Retinal pigment epithelial cell (primary cell): ENCODE measurements at regions not wholly inside any gene's neighbourhood (a gene's known extent, or its start where the extent isn't known, plus 50 kb on each side); places are given as distances from the start of the nearest gene placed in this dataset.

ENCODE experiments used
- DNase-seq: peaks from one replicate; pipeline ENCODE4 v3.0.0-alpha.2; 2010; ENCODE audit warnings: low read depth
- H3K4me3 ChIP-seq: 2 replicates; pipeline ENCODE4 v1.5.1; 2011; ENCODE audit warnings: mild to moderate bottlenecking, low read length, control low read depth, moderate library complexity
- CTCF ChIP-seq: conservative IDR thresholded peaks from 2 replicates; pipeline ENCODE4 v1.5.1; 2011; ENCODE audit warnings: low read depth, low read length, control low read depth, inconsistent platforms

- no peak overlapping the region for H3K4me3 ChIP-seq
- no peak for TF ChIP-seq CTCF
- DNase-seq: no peak
Measured at GRCh38 chr6:156602066-156602385, 175.2 kb upstream of the ARID1B start.

GRCh38 chr6:156601152-156602065 lies 175.8 kb upstream of the ARID1B start:
- no peak for DNase-seq
- TF ChIP-seq CTCF: no peak

GRCh38 chr6:156600678-156601077 lies 176.5 kb upstream of the ARID1B start:
- DNase-seq: no peak
- no peak for TF ChIP-seq CTCF
- H3K4me3 ChIP-seq: no peak overlapping the region

More at GRCh38 chr6:156601152-156602065, 175.8 kb upstream of the ARID1B start:
- no peak overlapping the region for H3K4me3 ChIP-seq

- DNase-seq: no peak
- TF ChIP-seq CTCF: no peak
- no peak overlapping the region for H3K4me3 ChIP-seq
Measured at GRCh38 chr6:156599978-156600590, 177.1 kb upstream of the ARID1B start.

- no peak for TF ChIP-seq CTCF
- no peak overlapping the region for H3K4me3 ChIP-seq
- no peak for DNase-seq
Measured at GRCh38 chr6:156599366-156599765, 177.8 kb upstream of the ARID1B start.

- H3K4me3 ChIP-seq: no peak overlapping the region
- DNase-seq: no peak
- TF ChIP-seq CTCF: peak; percentile 31
Measured at GRCh38 chr6:156598855-156599180, 178.4 kb upstream of the ARID1B start.

- DNase-seq: no peak
- H3K4me3 ChIP-seq: peak overlapping the region; percentile 24
- TF ChIP-seq CTCF: no peak
Measured at GRCh38 chr6:156598071-156598854, 178.9 kb upstream of the ARID1B start.
